Lower leg skin (tissue), 4 donors: ENCODE measurements at regions not wholly inside any gene's neighbourhood (a gene's known extent, or its start where the extent isn't known, plus 50 kb on each side); places are given as distances from the start of the nearest gene placed in this dataset.

Experiments
- DNase-seq, 2 donors: peaks; one replicate each; pipeline ENCODE4 v3.0.0-alpha.2; 2019; ENCODE audit warnings: low spot score in 2 of 2
- H3K4me3 ChIP-seq: fragments of 200-600 bp; sonication (generic); 2 replicates; pipeline ENCODE4 v1.5.1; 2017; ENCODE audit warnings: mild to moderate bottlenecking, low read depth; ENCODE audit not compliant: poor library complexity, severe bottlenecking
- POLR2A ChIP-seq, 2 donors: fragments of 450-650 bp; IDR thresholded peaks; one replicate each; pipeline ENCODE4 v1.6.1; 2016 to 2017; ENCODE audit warnings: antibody characterized with exemption in 2 of 2, mild to moderate bottlenecking in 1 of 2, moderate library complexity in 1 of 2
- WGBS, 2 donors: methylation state at CpG; one replicate each; pipeline ENCODE4 v1.1.5; 2018; 5-methylcytosine and 5-hydroxymethylcytosine counted together
- intact Hi-C: fragments of 100-400 bp; cut with DNase I; formaldehyde crosslinking; loops from one replicate; pipeline ENCODE4 v1.15.0; 2023; ENCODE audit warnings: low total_unique reads
- TF ChIP-seq, protein P1 (sequence below), 3 donors: fragments of 450-650 bp; IDR thresholded peaks; one replicate each; pipeline ENCODE4 v1.5.1; 2016; ENCODE audit warnings: antibody characterized with exemption in 3 of 3, mild to moderate bottlenecking in 3 of 3, moderate library complexity in 2 of 3

- TF ChIP-seq POLR2A (IDR thresholded peaks at IDR 0.05) = no peak
- TF ChIP-seq, protein P1, sequence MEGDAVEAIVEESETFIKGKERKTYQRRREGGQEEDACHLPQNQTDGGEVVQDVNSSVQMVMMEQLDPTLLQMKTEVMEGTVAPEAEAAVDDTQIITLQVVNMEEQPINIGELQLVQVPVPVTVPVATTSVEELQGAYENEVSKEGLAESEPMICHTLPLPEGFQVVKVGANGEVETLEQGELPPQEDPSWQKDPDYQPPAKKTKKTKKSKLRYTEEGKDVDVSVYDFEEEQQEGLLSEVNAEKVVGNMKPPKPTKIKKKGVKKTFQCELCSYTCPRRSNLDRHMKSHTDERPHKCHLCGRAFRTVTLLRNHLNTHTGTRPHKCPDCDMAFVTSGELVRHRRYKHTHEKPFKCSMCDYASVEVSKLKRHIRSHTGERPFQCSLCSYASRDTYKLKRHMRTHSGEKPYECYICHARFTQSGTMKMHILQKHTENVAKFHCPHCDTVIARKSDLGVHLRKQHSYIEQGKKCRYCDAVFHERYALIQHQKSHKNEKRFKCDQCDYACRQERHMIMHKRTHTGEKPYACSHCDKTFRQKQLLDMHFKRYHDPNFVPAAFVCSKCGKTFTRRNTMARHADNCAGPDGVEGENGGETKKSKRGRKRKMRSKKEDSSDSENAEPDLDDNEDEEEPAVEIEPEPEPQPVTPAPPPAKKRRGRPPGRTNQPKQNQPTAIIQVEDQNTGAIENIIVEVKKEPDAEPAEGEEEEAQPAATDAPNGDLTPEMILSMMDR (IDR thresholded peaks at IDR 0.05) = no peak
- intact Hi-C loops = no loop called here
- DNase-seq = no peak
- H3K4me3 ChIP-seq = no peak overlapping the region
- WGBS, 2 donors = 41 to 45% methylated on average over 3 of the region's 3 CpGs
Observed at GRCh38 chr12:97306147-97306546, 156.5 kb upstream of the RMST start.

- no peak for TF ChIP-seq POLR2A (IDR thresholded peaks at IDR 0.05)
- TF ChIP-seq, protein P1 (IDR thresholded peaks at IDR 0.05) = no peak
- whole genome bisulfite sequencing, 2 donors = 2 to 4% methylated on average over 1 of the region's 1 CpG
- H3K4me3 ChIP-seq = no peak overlapping the region
- intact Hi-C loops = no loop called here
- peak in 1 of 2 donors; percentile 21 for DNase-seq
Observed at GRCh38 chr12:97308576-97309198, 153.9 kb upstream of the RMST start.

GRCh38 chr12:97309921-97310320, 152.7 kb upstream of the RMST start:
- intact Hi-C loops = no loop called here
- DNase-seq = no peak
- no peak overlapping the region for H3K4me3 ChIP-seq
- TF ChIP-seq, protein P1 (IDR thresholded peaks at IDR 0.05) = no peak
- TF ChIP-seq POLR2A (IDR thresholded peaks at IDR 0.05) = no peak
- WGBS, 2 donors = 68 to 83% methylated on average over 5 of the region's 5 CpGs

DNA sequence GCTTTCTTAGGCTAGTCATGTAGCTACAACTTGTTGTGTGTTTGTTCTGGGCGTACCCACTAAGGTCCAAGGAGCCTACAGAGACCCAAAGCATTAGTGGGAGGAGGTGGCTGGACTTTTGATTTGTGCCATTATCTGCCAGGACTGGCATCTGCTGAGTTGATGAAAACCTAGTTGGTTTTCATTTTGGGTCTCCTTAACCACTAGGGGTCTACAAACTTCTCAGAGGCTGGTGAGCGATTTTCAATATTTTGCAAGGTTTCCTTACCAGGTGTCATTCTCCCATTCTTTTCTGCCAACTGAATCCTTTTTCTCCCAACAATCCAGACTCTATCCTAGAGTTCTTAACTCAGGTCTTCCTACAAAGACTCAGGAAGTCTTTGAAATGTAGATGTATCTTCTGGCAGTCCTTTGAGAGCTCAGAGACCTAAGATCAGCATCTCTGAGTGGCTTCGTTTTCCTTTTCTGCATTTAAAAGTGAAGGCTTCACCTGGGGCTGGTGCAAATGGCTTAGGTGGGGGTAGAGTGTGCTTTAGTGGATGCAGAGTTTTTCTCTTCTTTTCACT, 150.0 kb upstream of the RMST start:
- no peak overlapping the region for H3K4me3 ChIP-seq
- intact Hi-C loops = no loop called here
- 57 to 73% methylated on average over 3 of the region's 3 CpGs for WGBS, 2 donors
- no peak for DNase-seq
- TF ChIP-seq, protein P1 (IDR thresholded peaks at IDR 0.05) = no peak
- no peak for TF ChIP-seq POLR2A (IDR thresholded peaks at IDR 0.05)

GRCh38 chr12:97313471-97314190, 149.0 kb upstream of the RMST start:
- WGBS, 2 donors = 73% methylated on average over 2 of the region's 2 CpGs
- H3K4me3 ChIP-seq = no peak overlapping the region
- no peak for DNase-seq
- TF ChIP-seq, protein P1 (IDR thresholded peaks at IDR 0.05) = no peak
- TF ChIP-seq POLR2A (IDR thresholded peaks at IDR 0.05) = no peak
- intact Hi-C loops = no loop called here
